TTC549 (cell line): ENCODE measurements at regions not wholly inside any gene's neighbourhood (a gene's known extent, or its start where the extent isn't known, plus 50 kb on each side); places are given as distances from the start of the nearest gene placed in this dataset.
"Not testable (repeated sequence)": the region's sequence is repeated elsewhere in the genome, so short reads cannot be mapped to it uniquely, and the experiment has no call there.

Source experiments
- FAIRE-seq: peaks from 2 replicates; lab custom pipeline; 2012; peaks lifted over from hg19 to GRCh38; lab: Jason Lieb, UNC

GRCh38 chr2:234797566-234798250 lies 154.1 kb upstream of the SH3BP4 start:
- FAIRE-seq: no peak

- no peak for FAIRE-seq
These were observed 155.7 kb upstream of the SH3BP4 start for GRCh38 chr2:234796045-234796591.

GRCh38 chr2:234795272-234795920 lies 156.4 kb upstream of the SH3BP4 start:
- no peak for FAIRE-seq

DNA sequence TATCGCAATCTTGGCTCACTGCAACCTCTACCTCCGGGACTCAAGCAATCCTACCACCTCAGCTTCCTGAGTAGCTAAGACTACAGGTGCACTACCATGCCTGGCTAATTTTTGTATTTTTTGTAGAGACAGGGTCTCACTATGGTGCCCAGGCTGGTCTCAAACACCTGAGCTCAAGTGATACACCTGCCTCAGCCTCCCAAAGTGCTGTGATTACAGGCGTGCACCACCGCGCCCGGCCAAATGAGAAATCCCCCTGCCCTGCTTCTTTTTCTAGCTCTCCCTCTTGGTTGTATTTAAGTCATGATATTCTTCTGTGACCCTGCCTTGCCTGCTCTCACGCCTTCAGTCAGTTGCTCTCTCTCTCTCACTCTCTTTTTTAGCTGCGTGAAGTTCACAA lies 157.0 kb upstream of the SH3BP4 start:
- no peak for FAIRE-seq

GRCh38 chr2:234793212-234793785 lies 158.5 kb upstream of the SH3BP4 start:
- FAIRE-seq: no peak

DNA sequence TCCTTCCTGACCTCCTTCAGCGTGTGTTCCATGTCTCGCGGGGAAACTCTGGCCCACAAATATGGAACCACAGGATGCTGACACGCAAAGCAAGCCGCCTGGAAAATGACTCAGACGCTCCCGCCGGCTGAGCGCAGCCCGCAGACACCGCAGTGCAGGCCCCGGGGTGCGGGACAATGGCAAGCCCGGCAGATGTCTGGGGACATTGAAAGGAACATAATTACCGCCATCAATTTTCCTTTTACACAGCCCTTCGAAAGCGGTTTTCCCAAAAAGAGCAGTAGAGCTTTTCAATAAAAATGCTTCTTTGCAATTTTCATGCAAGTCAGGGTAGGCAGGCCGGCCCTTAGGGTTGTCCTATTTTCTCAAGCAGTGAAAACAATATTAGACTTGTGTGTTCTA lies 159.2 kb upstream of the SH3BP4 start:
- FAIRE-seq: no peak

GRCh38 chr2:234792096-234792495 lies 159.7 kb upstream of the SH3BP4 start:
- not testable (repeated sequence) for FAIRE-seq

- FAIRE-seq: no peak
These were observed 161.4 kb upstream of the SH3BP4 start for GRCh38 chr2:234790380-234790779.

GRCh38 chr2:234789556-234790325 lies 162.1 kb upstream of the SH3BP4 start:
- FAIRE-seq: no peak

DNA sequence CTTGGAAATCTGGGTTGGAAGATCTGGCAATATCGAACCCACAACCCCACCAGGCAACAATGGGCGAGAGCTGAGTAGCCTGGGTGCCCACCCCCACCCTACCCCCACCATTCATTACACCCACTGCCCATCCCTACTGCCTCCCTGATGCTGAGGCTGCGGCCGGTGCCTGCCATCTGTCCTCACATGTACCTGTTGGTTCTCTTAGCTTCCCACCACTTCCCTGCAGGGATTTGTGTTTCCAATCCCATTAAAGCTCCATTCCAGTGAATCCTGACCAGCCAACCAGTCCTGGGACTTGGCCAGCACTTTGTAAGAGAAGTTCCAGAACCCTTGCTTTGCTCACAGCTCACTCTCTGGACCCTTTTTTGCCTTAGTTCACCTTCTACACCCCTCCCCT lies 163.0 kb upstream of the SH3BP4 start:
- no peak for FAIRE-seq

GRCh38 chr2:234788381-234788780 lies 163.4 kb upstream of the SH3BP4 start:
- FAIRE-seq: no peak

GRCh38 chr2:234787114-234787513 lies 164.7 kb upstream of the SH3BP4 start:
- no peak for FAIRE-seq

GRCh38 chr2:234773764-234774409 lies 177.9 kb upstream of the SH3BP4 start:
- FAIRE-seq: no peak

DNA sequence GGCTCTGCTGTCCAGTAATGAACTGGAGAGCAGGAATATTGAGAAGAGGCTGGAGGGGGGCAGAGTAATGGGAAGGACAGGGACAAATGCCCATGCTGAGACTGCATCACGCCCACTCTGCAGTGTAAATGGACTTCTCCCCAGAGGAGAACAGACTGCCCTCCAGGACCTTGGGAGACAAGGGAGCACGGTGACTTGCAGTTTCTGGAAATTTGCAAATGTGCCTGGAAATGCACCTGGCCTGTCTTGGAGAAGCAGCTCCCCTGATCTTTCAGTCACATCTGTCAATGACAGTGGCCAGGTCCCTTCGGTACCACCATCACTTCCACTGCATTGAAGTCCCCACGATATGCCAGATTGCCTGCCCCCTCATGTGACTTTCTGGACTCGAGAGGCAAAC lies 178.7 kb upstream of the SH3BP4 start:
- FAIRE-seq: no peak

DNA sequence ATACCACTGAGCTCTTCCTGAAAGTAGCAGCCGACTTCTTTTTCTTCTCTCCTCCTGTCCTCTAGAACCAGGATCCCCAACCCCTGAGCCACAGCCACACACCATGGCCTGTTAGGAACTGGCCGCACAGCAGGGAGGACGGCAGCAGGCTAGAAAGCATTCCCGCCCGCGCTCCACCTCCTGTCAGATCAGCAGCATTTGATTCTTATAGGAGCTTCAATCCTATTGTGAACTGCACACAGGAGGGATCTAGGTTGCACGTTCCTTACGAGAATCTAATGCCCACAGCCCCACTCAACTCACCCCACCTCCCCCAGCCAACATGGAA lies 179.1 kb upstream of the SH3BP4 start:
- no peak for FAIRE-seq

- no peak for FAIRE-seq
These were observed 179.7 kb upstream of the SH3BP4 start for GRCh38 chr2:234771980-234772732.

DNA sequence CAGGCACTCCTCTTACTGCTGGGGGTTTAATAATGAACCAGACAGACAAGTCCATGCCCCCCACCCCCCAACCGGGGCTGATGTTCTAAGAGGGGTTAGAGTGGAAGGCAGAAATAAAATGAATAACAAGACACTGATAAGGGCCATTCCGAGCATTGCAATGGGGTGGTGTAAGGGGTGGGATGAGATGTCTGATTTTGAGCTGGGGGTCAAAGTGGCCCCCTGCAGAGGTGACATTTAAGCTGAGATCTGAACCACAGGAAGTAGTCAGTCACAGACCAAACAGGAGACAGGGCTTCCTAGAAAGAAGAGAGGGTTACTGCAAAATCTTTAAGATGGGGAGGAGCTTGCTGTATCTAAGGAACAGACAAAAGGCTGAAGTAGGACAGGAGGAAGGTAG lies 180.6 kb upstream of the SH3BP4 start:
- no peak for FAIRE-seq

DNA sequence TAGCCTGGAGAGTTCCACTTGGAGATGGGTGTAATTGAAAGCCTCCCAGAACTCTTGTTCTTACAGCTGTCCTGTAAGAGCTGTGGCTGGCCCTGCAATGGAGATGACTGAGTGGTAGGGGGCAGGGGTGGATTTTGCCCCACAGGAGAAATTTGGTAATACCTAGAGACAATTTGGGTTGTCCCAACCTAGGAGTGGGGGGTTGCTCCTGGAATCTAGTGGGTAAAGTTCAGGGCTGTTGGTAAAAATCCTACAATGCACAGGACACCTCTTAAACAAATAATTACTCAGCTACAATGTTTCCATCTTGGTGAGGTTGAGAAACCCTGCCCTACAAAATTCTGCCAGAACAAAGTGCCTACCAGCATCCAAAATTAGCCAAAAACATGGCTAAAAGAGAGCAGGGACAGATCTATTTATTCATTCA lies 181.1 kb upstream of the SH3BP4 start:
- FAIRE-seq: no peak

DNA sequence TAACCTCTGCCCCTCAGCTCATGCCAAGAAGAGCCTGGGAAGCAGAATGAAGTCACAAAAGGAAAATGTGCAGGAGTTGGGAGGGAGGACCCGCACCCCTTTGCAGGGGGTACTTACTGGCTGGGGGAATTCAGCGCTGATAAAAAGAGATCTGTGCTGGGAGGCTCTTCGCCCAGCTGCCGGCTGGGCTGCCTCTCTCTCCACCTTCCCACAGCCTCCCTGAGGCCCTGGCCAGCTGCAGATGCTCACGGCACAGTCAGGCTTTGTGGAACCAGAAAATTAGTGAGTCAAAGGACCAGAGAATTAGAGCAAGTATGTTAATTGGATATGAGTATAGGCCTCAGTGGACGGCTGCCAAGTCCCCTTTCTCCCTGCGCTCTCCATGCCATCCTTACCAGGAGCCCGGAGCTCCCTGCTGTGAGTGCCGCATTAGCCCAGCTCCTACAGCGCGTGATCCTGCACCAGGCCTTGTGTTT lies 181.7 kb upstream of the SH3BP4 start:
- no peak for FAIRE-seq

GRCh38 chr2:234768608-234769196 lies 183.1 kb upstream of the SH3BP4 start:
- no peak for FAIRE-seq

DNA sequence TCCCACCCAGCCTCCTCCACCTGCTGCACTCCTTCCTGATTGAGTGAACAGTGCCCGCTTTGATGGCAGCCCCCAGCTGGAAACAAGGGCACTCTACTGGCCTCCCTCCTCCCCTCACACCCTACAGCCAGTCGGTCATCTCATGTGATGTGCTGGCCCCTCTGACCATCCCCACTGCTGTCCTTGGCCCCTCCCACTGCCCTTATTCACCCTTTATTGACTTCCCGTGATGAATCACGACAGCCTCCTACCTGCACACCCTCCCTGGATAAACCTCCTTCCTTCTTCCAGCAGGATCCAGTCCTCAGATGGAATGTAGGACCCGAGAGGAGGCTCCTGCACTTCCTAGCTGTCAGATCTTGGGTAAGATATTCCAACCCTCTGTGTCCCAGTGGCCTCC lies 186.5 kb upstream of the SH3BP4 start:
- FAIRE-seq: no peak
